Muscle layer of duodenum (tissue), 2 donors: ENCODE measurements at regions not wholly inside any gene's neighbourhood (a gene's known extent, or its start where the extent isn't known, plus 50 kb on each side); places are given as distances from the start of the nearest gene placed in this dataset.

Experiments used
- H3K27ac ChIP-seq: one replicate; pipeline ENCODE4 v1.7.0; 2013; ENCODE audit warnings: mild to moderate bottlenecking, low read length
- H3K27me3 ChIP-seq: one replicate; pipeline ENCODE4 v1.7.0; 2013; ENCODE audit warnings: low read depth, mild to moderate bottlenecking, control low read depth, low read length
- H3K36me3 ChIP-seq, 2 donors: one replicate each; pipeline ENCODE4 v1.7.0; 2013; ENCODE audit warnings: low read length in 2 of 2, control low read depth in 1 of 2, mild to moderate bottlenecking in 1 of 2; ENCODE audit not compliant: insufficient read depth in 2 of 2, control insufficient read depth in 1 of 2
- H3K4me1 ChIP-seq, 2 donors: one replicate each; pipeline ENCODE4 v1.7.0; 2013; ENCODE audit warnings: low read length in 2 of 2, mild to moderate bottlenecking in 2 of 2, control low read depth in 1 of 2, moderate library complexity in 1 of 2; ENCODE audit not compliant: insufficient read depth in 2 of 2, control insufficient read depth in 1 of 2
- H3K4me3 ChIP-seq, 2 donors: one replicate each; pipeline ENCODE4 v1.7.0; 2013; ENCODE audit warnings: low read length in 2 of 2, low read depth in 1 of 2, mild to moderate bottlenecking in 1 of 2
- H3K9me3 ChIP-seq, 2 donors: one replicate each; pipeline ENCODE4 v1.7.0; 2013; ENCODE audit warnings: low read length in 2 of 2, control low read depth in 1 of 2, mild to moderate bottlenecking in 1 of 2; ENCODE audit not compliant: control insufficient read depth in 1 of 2
- donor health status: healthy.

GRCh38 chr16:87058728-87059250 is 258.4 kb downstream of the C16orf95 start:
- H3K9me3 ChIP-seq: peaks cover 5% of the 10 kb centered on the region in 2 donors
- H3K27ac ChIP-seq: no peak overlapping the region
- no peak overlapping the region for H3K4me3 ChIP-seq
- no peaks in the 10 kb centered on the region for H3K36me3 ChIP-seq
- H3K27me3 ChIP-seq: no peaks in the 10 kb centered on the region
- H3K4me1 ChIP-seq: no peaks in the 10 kb centered on the region

DNA sequence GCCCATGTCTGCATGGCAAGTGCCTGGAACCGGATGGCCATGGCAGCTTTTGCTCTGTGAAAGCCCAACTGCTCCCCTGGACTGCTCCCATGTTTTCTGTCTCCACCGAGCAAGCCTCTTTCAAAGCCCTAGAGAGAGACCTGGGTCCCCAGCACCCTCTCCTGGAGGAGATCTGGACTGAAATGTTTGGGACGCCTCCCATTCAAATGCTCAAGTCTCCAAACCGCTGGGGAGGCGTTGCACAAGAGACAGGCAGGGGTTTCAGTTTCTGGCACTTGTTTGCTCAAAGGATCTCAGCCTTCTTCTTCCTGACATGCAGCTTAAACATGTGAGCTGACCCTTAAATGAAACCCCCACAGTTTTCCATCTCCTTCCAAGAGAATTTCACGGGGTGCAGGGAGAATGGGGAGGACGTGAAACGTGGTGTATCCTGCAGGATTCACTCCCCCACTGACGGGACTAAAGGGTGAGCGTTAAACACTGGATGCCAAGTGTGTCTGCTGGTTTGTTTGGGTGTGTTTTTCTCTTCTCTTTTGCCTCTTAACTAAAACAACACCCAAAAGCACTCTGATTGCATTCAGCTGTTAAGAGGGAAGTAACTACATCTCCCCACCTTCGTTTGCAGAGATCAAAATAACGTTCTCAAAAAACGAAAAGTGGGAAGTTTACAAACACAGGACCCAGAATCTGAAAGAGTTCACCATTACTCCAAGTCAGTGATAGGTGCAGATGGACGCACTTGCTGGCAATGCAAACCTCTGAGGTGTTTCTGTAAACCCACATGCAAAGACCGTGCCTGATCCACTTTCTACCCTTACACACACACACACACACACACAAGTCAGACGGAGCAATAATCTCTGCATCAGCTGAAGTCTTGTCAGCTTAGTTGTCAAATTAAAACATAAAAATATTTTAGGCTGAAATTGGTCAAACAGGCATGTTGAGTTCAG is 256.9 kb downstream of the C16orf95 start:
- Histone ChIP-seq H3K27ac (no peak overlapping the region), H3K4me3 (no peak overlapping the region), H3K9me3 (no peaks in the 10 kb centered on the region), H3K4me1 (no peaks in the 10 kb centered on the region), H3K27me3 (no peaks in the 10 kb centered on the region), H3K36me3 (no peaks in the 10 kb centered on the region)

- Histone ChIP-seq H3K27me3 (no peaks in the 10 kb centered on the region), H3K4me1 (no peaks in the 10 kb centered on the region), H3K27ac (no peak overlapping the region), H3K4me3 (no peak overlapping the region), H3K36me3 (no peaks in the 10 kb centered on the region), H3K9me3 (no peaks in the 10 kb centered on the region)
Observed at GRCh38 chr16:87061243-87061920, 255.8 kb downstream of the C16orf95 start.

DNA sequence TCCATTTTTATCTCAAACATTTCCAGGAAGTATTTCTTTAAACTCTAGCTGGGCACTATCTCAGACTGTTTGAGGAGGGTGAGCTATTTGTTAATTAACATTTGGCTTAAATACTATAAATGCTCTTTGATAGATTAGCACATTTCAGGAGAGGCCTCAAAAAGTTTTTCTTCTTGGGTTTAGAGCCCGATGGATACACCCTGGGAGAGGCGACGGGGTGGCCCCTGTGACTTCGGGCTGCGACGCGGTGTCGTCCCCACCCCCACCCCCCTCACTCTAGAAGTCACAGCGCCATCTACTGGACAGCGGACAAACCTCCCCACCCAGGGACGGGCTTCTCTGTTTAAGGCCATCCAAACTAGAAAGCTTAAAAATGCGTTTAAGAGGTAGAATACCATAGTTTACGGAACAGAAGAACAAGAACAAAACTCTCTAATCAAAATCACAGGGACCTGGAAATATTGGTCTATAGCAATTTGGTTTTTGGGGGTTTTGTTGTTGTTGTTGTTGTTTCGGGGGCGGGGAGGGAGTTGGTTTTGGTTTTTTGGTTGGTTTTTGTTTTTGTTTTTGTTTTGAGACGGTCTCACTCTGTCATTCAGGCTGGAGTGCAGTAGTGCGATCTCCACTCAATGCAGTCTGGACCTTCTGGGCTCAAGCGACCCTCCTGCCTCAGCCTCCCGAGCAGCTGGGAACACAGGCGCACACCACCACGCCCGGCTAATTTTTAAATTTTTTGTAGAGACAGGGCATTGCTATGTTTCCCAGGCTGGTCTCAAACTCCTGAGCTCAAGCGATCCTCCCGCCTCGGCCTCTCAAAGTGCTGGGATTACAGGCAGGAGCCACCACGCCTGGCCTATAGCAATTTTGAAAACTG is 254.4 kb downstream of the C16orf95 start:
- H3K27me3 ChIP-seq: no peaks in the 10 kb centered on the region

GRCh38 chr16:87063543-87063942 is 253.6 kb downstream of the C16orf95 start:
- H3K4me1 ChIP-seq: no peaks in the 10 kb centered on the region
- no peaks in the 10 kb centered on the region for H3K9me3 ChIP-seq
- no peak overlapping the region for H3K4me3 ChIP-seq
- no peak overlapping the region for H3K27ac ChIP-seq
- H3K36me3 ChIP-seq: no peaks in the 10 kb centered on the region
- no peaks in the 10 kb centered on the region for H3K27me3 ChIP-seq

More for the DNA sequence above, 254.4 kb downstream of the C16orf95 start:
- no peaks in the 10 kb centered on the region for H3K36me3 ChIP-seq
- H3K27ac ChIP-seq: no peak overlapping the region
- no peaks in the 10 kb centered on the region for H3K9me3 ChIP-seq
- no peaks in the 10 kb centered on the region for H3K4me1 ChIP-seq
- H3K4me3 ChIP-seq: peak overlapping the region in 1 of 2 donors; percentile 33

DNA sequence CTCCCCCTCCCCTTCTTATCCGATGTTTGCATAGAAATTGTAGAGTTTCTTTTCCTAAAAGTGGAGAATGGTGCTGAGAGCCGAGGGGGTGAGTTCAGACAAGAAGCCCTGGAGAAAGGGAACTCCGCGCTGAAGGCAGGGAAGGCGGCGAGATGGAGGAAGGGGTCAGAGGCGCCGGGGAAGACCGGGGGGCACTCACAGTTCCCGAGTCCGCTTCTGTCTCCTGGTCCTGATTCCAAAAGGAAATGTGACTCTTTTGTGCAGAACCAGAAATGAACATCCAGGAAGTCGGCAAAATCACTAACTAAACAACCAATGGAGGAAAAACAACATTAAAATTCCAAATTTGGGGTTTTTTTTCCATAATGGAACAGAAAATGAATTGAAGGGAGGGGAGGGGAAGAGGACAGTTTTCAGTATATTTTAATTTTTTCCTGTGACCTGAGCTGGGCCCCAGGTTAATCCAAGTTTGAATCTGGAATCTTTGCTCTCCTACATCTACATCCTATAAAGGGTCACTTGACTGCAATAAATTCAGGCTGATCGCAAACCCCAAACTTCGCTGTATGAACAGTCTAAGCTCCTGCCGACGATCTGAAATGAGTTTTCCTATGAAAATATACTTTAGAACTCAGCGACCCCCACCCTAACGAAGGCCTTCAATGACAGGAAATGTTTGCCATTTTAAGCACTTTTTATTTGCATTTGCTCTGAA is 252.3 kb downstream of the C16orf95 start:
- H3K27me3 ChIP-seq: no peaks in the 10 kb centered on the region
- H3K4me1 ChIP-seq: no peaks in the 10 kb centered on the region
- no peaks in the 10 kb centered on the region for H3K9me3 ChIP-seq
- H3K4me3 ChIP-seq: no peak overlapping the region
- no peak overlapping the region for H3K27ac ChIP-seq
- H3K36me3 ChIP-seq: no peaks in the 10 kb centered on the region

DNA sequence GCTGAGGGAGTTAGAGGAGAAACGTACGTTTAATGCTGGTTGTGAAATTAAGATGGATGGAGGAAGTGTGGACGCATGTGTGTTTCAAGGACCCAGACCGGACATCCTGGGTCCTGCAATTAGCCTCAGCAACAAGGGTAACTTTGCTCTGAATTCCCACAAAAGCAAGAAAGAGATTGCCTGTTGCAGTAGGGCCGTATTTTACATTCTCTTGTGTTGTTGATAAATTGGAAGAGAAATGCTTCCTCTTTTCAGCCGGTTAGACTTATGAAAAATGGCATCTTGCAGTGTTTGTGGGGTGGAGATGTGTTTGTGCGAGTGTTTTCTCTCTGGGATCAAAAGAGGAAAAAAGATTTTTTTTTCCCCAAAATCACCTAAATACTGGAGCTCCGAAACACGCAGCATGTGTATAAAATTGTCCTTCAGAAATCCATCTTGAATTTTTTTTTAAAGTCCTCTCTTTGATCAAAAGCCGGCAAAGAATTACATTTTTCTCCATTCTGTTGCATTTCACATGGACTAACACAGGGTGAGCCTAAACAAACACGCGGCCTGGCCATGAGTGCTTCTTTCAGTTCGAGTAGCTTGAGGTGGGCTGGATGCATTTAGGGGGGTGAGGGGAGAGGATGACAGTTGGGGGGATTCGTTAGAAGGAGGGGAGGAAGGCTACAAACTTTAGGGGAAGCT is 251.6 kb downstream of the C16orf95 start:
- H3K27me3 ChIP-seq: no peaks in the 10 kb centered on the region
- no peaks in the 10 kb centered on the region for H3K9me3 ChIP-seq
- H3K4me3 ChIP-seq: no peak overlapping the region

GRCh38 chr16:87066133-87067002 is 250.8 kb downstream of the C16orf95 start:
- Histone ChIP-seq H3K4me3 (no peak overlapping the region), H3K27me3 (no peaks in the 10 kb centered on the region), H3K27ac (no peak overlapping the region), H3K9me3 (no peaks in the 10 kb centered on the region), H3K36me3 (no peaks in the 10 kb centered on the region), H3K4me1 (no peaks in the 10 kb centered on the region)

More for the DNA sequence above, 251.6 kb downstream of the C16orf95 start:
- no peak overlapping the region for H3K27ac ChIP-seq
- H3K36me3 ChIP-seq: no peaks in the 10 kb centered on the region
- no peaks in the 10 kb centered on the region for H3K4me1 ChIP-seq

DNA sequence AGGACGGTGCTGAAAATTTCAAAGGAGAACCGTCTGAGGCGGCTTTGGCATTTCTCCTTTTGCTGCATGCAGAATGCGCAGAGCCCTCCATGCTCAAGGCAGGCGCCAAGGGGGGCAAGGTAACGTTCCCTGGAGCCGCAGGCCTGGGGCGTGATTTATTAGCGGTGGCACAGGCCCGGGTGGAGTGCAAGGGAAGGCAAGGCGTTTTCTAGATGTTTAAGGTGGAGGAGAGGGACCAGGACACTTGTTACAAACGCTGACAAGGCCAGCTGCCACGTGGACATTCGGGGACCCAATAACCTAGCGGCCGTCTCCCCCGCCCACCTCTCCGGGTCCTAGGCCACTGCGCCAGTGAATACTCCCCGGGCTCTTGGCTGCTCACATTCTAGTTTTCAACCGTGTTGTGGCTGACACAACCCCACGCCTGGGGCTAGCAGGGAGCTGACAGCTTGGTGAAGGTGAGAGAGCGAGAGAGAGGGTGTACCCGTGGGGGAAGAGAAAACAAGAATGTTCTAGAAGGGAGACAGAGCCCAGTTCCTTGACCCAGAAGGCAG is 250.1 kb downstream of the C16orf95 start:
- Histone ChIP-seq H3K36me3 (no peaks in the 10 kb centered on the region), H3K9me3 (no peaks in the 10 kb centered on the region), H3K27me3 (no peaks in the 10 kb centered on the region), H3K4me3 (no peak overlapping the region), H3K27ac (no peak overlapping the region), H3K4me1 (no peaks in the 10 kb centered on the region)
